HG02642 (cell line): ENCODE measurements at regions not wholly inside any gene's neighbourhood (a gene's known extent, or its start where the extent isn't known, plus 50 kb on each side); places are given as distances from the start of the nearest gene placed in this dataset.

ENCODE experiments used
- ATAC-seq: cut with Tn5 transposase; IDR thresholded peaks from one replicate; pipeline ENCODE4 v1.9.1; 2021; ENCODE audit warnings: mild to moderate bottlenecking; ENCODE audit not compliant: unreplicated experiment, poor library complexity

DNA sequence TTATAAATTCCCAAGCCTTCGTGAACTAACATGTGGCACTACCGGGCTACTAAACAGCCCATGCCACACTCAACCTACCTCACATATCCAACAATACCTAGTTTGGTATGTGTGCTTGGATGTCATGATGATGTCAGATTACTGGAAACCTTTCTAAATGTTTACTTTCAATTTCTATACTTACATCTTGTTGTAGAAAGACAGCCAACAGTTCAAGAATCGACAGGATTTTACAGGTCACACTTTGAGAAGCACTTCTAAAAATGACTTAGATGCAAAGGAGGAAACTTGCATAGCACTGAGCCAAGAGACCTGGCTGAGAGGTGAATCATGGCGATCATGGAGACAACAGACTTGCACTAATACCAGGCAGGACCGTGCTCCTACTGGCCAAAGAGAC is 209.9 kb downstream of the COL4A1 start:
- ATAC-seq: no peak

GRCh38 chr13:110092831-110093247 is 214.1 kb downstream of the COL4A1 start:
- no peak for ATAC-seq

- ATAC-seq: no peak
Measured at GRCh38 chr13:110089815-110090214, 217.1 kb downstream of the COL4A1 start.

- ATAC-seq: no peak
Measured at GRCh38 chr13:110089100-110089499, 217.9 kb downstream of the COL4A1 start.

- ATAC-seq: no peak
Measured at GRCh38 chr13:110073982-110074381, 233.0 kb downstream of the COL4A1 start.

DNA sequence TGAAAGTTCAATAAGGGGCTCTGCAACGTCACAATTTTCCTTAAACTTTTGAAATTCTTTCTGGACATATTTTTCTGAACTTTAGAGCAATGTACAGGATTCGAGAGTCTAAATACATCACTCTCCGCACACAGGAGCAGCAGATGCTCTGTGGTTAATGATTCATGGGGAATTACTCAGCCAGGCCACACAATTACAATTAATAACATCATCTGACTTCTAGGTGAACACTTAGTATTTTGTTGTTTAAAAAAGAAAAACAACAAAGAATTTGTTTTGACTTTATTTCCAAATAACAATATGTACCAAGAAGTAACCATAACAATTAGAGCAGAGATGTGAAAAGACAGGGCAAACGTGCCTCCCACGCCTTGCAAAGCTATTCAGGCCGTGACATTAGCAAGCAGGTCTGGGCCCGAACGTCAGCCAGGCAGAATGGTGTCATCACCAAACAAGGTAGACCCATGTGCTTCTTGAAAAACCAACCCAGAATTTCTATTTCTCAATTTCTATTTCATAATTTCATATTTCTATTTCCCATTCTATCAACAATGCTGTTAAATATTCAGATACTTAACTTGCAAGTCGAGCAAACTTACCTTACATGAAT is 236.3 kb downstream of the COL4A1 start:
- no peak for ATAC-seq

- ATAC-seq: no peak
Measured at GRCh38 chr13:110070046-110070445, 236.9 kb downstream of the COL4A1 start.

DNA sequence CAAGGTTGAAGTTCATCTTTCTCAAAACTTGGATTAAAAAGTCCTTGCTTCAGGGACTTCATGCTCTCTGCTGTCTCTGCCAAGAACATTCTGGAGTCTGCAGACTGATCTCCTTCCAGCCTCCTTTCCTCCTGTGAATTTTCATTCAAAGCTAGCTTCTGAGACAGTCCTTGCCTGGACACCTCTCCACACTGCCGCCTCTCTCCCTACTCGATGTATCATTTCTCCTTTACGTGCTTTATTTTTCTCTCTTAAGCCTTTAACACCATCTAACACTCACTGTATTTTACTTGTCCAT is 238.8 kb downstream of the COL4A1 start:
- ATAC-seq: no peak

DNA sequence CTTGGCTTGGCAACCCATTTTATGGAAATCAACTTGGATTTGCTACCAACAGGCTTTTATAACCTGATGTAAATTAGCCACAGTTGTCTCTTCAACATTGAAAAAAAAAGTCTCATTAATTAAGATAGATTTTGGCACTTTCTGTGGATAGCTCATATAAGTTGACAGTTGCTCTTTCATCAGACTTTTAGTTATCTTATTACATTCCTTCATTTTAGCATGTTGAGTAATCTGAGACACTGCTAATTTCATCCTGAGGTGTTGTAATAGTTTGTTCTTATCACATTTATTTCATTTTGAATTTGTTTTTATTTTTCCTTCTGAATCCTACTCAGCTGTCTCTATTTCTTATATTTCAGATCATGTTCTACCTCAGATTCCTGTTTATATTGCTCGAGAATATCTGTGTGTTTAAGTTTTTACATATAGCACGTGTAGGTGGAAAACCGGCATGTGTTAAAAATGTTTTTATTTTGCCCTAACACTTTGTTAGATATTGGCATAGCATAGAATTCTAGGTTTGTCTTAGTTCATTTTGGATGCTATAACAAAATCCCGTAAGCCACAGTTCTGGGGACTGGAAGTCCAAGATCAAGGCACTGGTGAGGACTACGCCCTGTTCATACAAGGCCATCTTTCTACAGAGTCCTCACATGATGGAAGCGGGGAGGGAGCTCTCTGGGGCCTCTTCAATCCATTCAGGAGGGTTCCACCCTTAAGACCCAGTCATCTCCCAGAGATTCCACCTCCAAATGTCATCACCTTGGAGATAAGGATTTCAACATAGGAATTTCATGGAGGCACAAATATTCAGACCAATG is 239.4 kb downstream of the COL4A1 start:
- ATAC-seq: no peak

GRCh38 chr13:110065780-110066179 is 241.2 kb downstream of the COL4A1 start:
- ATAC-seq: no peak

DNA sequence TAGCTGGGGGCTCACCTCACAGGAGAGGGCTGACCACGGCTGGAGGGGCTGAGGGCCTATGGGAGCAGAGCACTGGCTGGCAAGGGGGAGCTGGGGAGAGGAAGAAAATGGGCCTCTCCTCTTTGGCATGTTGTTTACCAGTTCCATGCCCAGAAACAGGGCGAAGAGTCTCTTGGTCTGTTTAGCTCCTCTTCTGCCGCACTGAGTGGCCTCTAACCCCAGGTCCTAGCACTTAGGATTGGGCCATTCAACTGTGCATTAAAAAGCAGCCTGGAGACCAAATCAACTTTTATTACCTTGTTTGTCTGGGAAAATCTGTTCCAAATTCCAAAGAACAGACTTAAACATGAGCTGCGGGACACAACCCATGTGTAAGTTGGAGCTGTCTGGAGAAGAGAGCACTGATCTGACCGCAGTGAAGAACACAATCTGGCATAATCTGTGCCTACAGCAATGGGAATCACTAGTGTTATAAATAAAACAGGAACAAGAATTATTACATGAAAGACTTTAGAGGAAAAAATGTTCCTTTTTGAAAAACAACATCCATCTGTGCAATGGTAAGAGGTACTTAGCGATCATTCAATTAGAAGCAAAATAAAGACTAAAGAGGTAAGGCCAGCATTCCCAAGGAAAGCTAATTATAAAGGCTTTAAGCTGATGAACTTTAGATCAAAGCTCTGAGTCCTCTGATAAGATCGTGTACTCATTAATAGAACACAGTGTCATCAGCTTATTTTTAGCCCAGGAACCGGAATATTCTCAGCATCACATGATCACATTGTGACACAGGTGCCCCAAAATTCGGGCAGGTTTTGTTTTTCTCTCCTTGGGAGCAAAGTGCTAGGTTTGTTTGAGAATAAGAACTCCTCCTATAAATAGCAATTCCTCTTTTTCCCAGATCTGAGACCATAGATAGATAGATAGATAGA is 243.2 kb downstream of the COL4A1 start:
- ATAC-seq: no peak

- ATAC-seq: no peak
Measured at GRCh38 chr13:110062777-110063442, 244.0 kb downstream of the COL4A1 start.

DNA sequence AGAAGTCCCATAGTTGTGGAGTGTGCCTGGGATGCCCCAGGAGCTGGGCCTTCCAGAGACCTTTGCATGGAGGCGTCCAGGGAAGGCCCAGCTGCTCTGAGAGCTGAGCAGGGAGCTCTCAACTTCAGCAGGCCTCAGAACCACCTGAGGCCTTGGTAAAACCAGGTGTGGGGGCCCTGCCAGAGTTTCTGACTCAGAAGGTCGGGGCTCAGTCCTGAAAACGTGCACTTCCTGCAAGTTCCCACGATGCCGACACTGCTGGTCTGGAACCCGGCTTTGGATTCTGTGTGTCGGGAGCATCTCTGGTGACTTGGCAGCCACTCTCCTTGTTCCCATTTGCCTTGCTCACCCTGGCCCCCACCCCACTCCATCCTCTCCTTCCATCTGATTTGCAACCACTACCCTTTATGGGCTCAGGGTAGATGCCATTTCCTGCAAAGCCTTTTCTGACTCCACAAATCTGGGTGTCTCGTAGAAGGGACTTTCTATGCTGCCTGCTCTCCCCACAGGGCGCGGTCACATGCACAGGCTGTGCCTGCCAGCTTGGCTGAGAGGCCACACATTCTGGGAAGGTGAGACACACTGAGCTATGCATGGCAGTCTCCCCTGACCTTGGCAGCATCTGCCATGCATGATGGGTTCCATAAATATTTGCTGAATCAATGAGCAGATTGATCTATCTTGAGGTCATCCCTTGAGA is 244.7 kb downstream of the COL4A1 start:
- no peak for ATAC-seq

- ATAC-seq: no peak
Measured at GRCh38 chr13:110061270-110061669, 245.7 kb downstream of the COL4A1 start.

DNA sequence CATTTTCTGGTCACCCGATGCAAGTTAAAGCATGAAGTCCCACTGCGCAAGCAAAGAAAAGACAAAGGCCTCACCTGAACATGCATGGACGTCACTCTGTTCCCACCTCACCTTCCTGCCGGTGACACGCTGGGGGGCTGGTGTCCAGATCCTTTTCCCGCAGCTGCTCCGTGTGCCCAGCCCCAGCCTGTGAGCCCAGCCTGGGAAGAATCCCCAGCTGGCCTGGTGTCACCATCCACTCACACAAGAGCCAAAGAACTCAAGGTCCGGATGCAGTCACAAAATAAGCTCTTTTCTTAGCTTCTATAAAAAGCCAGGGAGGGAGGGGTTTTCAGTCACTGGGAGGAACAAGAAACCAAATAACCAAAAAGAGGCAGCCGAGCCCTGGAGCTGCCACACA is 249.9 kb downstream of the COL4A1 start:
- no peak for ATAC-seq

DNA sequence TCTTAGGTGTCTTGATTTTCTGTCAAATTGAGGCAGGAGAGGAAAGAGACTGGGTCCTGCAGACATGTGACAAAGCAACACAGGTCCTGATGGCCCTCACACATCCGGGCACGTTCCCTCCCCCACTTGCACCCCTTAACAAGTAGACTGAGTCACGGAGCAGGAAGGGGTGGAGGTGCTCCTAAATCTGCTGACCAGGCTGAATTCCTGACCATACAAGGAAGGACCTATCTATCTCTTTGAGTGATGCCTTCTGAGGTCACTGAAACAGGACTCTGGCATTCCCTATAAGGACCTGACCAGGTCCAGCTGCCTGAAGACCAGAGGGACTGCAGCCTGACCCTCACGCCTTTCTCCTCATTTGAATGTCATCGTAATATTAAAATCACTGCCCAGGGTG is 250.3 kb downstream of the COL4A1 start:
- no peak for ATAC-seq

- ATAC-seq: no peak
Measured at GRCh38 chr13:110055089-110055488, 251.9 kb downstream of the COL4A1 start.

- no peak for ATAC-seq
Measured at GRCh38 chr13:110054041-110054440, 252.9 kb downstream of the COL4A1 start.

- no peak for ATAC-seq
Measured at GRCh38 chr13:110047496-110047895, 259.5 kb downstream of the COL4A1 start.

DNA sequence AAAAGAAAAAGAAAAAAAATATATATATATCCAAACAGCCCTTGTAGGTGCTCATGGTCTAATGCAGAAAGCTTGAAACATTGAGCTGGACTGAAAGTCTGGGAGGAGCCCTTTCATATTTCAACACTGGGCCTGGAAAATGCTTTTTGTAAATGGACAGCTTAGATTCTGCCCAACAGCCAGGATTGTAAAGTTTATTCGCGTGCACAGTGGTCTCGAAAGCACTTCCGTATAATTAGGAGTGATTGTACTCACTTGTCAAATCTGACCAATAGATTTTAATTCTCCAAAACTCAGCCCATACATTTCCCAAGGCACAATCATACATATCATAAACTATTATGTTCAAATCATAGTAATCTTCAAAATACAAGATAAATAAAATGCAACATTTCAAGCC is 260.1 kb downstream of the COL4A1 start:
- ATAC-seq: no peak
